B cell (primary cell): ENCODE measurements at regions not wholly inside any gene's neighbourhood (a gene's known extent, or its start where the extent isn't known, plus 50 kb on each side); places are given as distances from the start of the nearest gene placed in this dataset.

Experiments used
- ATAC-seq: fragments of 200-7000 bp; cut with Tn5 transposase; one replicate; pipeline ENCODE4 v1.10.0; 2021; ENCODE audit warnings: low read depth, mild to moderate bottlenecking, moderate number of reproducible peaks, moderate library complexity
- CTCF ChIA-PET: fragments of 350-600 bp; sonication (Branson Sonifier 250); formaldehyde crosslinking; loops from one replicate; lab custom pipeline; 2021; ENCODE audit warnings: antibody characterized with exemption, inconsistent platforms; lab: Charles Lee
- POLR2A ChIA-PET: fragments of 350-600 bp; sonication (Branson Sonifier 250); formaldehyde crosslinking; loops from one replicate; lab custom pipeline; 2021; ENCODE audit warnings: antibody characterized with exemption; lab: Charles Lee
- DNase-seq: peaks from one replicate; pipeline ENCODE4 v3.0.0; 2013
- H2AFZ ChIP-seq: 2 replicates; pipeline ENCODE4 v1.6.1; 2012; ENCODE audit warnings: mild to moderate bottlenecking, low read depth, low read length; ENCODE audit not compliant: insufficient read depth, poor library complexity, severe bottlenecking
- H3K27ac ChIP-seq, 2 donors: 1 replicate in 1 of 2; 2 replicates in 1 of 2; pipeline ENCODE4 v1.5.1; 2012 to 2013; ENCODE audit warnings: low read length in 2 of 2, mild to moderate bottlenecking in 2 of 2, moderate library complexity in 1 of 2
- H3K27me3 ChIP-seq, 4 experiments: fragments of 200-600 bp in 1 of 4; sonication (generic) in 1 of 4; replicated peaks in 1 of 4; 1 replicate in 2 of 4; 2 replicates in 2 of 4; pipeline versions ENCODE4 v1.6.1 to v1.7.0; 2013 to 2016; ENCODE audit warnings: low read length in 3 of 4, mild to moderate bottlenecking in 2 of 4, mixed read lengths in 1 of 4, moderate library complexity in 1 of 4; ENCODE audit not compliant: insufficient read depth in 4 of 4, control insufficient read depth in 3 of 4; ENCODE audit errors: control extremely low read depth in 1 of 4
- H3K36me3 ChIP-seq, 2 experiments: replicated peaks in 1 of 2; 1 replicate in 1 of 2; 2 replicates in 1 of 2; pipeline versions ENCODE4 v1.6.1 to v1.7.1; 2013; ENCODE audit warnings: low read length in 1 of 2; ENCODE audit not compliant: insufficient read depth in 2 of 2, control insufficient read depth in 1 of 2; ENCODE audit errors: control extremely low read depth in 1 of 2, extremely low read depth in 1 of 2
- H3K4me1 ChIP-seq, 2 donors: fragments of 200-600 bp in 1 of 2; sonication (generic) in 1 of 2; 1 replicate in 1 of 2; 2 replicates in 1 of 2; pipeline versions ENCODE4 v1.5.1 to v1.6.1; 2013 to 2017; ENCODE audit warnings: low read length in 2 of 2; ENCODE audit not compliant: control insufficient read depth in 2 of 2, insufficient read depth in 2 of 2
- H3K4me2 ChIP-seq: replicated peaks from 2 replicates; pipeline ENCODE3; 2012; ENCODE audit warnings: mild to moderate bottlenecking, low read depth, low read length; ENCODE audit not compliant: poor library complexity, severe bottlenecking
- H3K4me3 ChIP-seq, 5 experiments: fragments of 200-600 bp in 1 of 5; sonication (generic) in 1 of 5; 1 replicate in 3 of 5; 2 replicates in 2 of 5; pipeline versions ENCODE4 v1.5.1 to v1.7.0; 2011 to 2016; ENCODE audit warnings: low read length in 4 of 5, mild to moderate bottlenecking in 4 of 5, low read depth in 2 of 5, control low read depth in 1 of 5, moderate library complexity in 1 of 5; ENCODE audit not compliant: insufficient read depth in 1 of 5; ENCODE audit errors: control extremely low read depth in 1 of 5, extremely low read depth in 1 of 5
- H3K79me2 ChIP-seq: fragments of 200-600 bp; sonication (generic); one replicate; pipeline ENCODE4 v1.6.0; 2016; ENCODE audit warnings: low read length; ENCODE audit not compliant: control insufficient read depth, insufficient read depth
- H3K9ac ChIP-seq: fragments of 200-600 bp; sonication (generic); 2 replicates; pipeline ENCODE4 v1.6.1; 2017; ENCODE audit warnings: mild to moderate bottlenecking, low read length, moderate library complexity
- H3K9me3 ChIP-seq, 3 donors: one replicate each; pipeline versions ENCODE4 v1.6.1 to v1.7.1; 2013; ENCODE audit warnings: low read length in 2 of 3; ENCODE audit not compliant: control insufficient read depth in 2 of 3, insufficient read depth in 1 of 3; ENCODE audit errors: control extremely low read depth in 1 of 3
- H4K20me1 ChIP-seq: 2 replicates; pipeline ENCODE4 v1.6.0; 2012; ENCODE audit warnings: mild to moderate bottlenecking, low read length; ENCODE audit not compliant: insufficient read depth, control insufficient read depth, poor library complexity, severe bottlenecking
- H3K27ac Mint-ChIP-seq: one replicate; pipeline ENCODE4 v1.8.0; 2021; ENCODE audit warnings: mixed read lengths
- H3K27me3 Mint-ChIP-seq: one replicate; pipeline ENCODE4 v1.8.0; 2021; ENCODE audit warnings: mixed read lengths
- H3K4me1 Mint-ChIP-seq: one replicate; pipeline ENCODE4 v1.8.0; 2021; ENCODE audit warnings: mixed read lengths
- H3K4me3 Mint-ChIP-seq: one replicate; pipeline ENCODE4 v1.8.0; 2021; ENCODE audit warnings: mixed read lengths
- H3K9me3 Mint-ChIP-seq: one replicate; pipeline ENCODE4 v1.8.0; 2022; ENCODE audit warnings: mixed read lengths; ENCODE audit not compliant: insufficient read depth
- EZH2 ChIP-seq: IDR thresholded peaks from 2 replicates; pipeline ENCODE4 v1.6.1; 2012; ENCODE audit warnings: borderline replicate concordance, low read depth, mild to moderate bottlenecking, moderate library complexity, low read length; ENCODE audit not compliant: insufficient read depth, poor library complexity, severe bottlenecking
- WGBS: methylation state at CpG from one replicate; pipeline ENCODE4 v1.1.5; 2013; ENCODE audit warnings: missing lambda C conversion rate; ENCODE audit not compliant: insufficient coverage; 5-methylcytosine and 5-hydroxymethylcytosine counted together
- intact Hi-C: fragments of 100-400 bp; cut with micrococcal nuclease; formaldehyde crosslinking; loops from one replicate; pipeline ENCODE4 v1.10.0; 2022
- TF ChIP-seq, protein P1 (sequence below): fragments of 200-600 bp; IDR thresholded peaks from one replicate; pipeline ENCODE4 v1.8.0; 2022; ENCODE audit warnings: antibody characterized with exemption, mild to moderate bottlenecking

DNA sequence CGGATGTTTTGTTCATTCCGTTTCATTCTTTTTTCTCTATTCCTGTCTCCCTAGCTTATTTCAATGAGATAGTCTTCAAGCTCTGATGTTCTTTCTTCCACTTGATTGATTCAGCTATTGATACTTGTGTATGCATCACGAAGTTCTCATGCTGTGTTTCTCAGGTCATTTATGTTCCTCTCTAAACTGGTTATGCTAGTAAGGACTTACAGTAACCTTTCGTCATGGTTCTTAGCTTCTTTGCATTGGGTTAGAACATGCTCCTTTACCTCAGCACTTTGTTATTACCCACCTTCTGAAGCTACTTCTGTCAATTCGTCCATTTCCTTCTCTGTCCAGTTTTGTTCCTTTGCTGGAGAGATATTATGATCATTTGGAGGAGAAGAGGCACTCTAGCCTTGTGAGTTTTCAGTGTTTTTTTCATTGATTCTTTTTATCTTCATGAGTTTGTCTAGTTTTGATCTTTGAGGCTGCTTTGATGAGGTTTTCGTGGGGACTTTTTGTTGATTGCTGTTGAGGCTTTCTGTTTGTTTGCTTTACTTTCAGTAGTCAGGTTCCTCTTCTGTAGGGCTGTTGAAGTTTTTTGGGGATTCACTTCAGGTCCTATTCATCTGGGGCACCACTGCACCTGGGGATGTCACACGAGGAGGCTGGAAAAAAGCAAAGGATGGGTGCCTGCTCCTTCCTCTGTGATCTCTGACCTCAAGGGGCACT lies 496.9 kb upstream of the LRRC7 start:
- ATAC-seq (no peak), DNase-seq (no peak)
- Histone ChIP-seq H3K4me1 (no peaks in the 10 kb centered on the region), H3K4me3 (no peak overlapping the region), H3K27me3 (no peaks in the 10 kb centered on the region), H3K9me3 (peaks cover 0 to 19% (median 0%) of the 10 kb centered on the region in 3 donors), H4K20me1 (no peaks in the 10 kb centered on the region), H3K4me2 (no peak overlapping the region), H3K36me3 (no peaks in the 10 kb centered on the region), H3K27ac (no peak overlapping the region), H3K79me2 (no peaks in the 10 kb centered on the region), H3K9ac (no peak overlapping the region), H2AFZ (no peak overlapping the region)
- Mint-ChIP-seq H3K9me3 (peaks cover 13% of the 10 kb centered on the region), H3K4me1 (no peaks in the 10 kb centered on the region), H3K27me3 (no peaks in the 10 kb centered on the region), H3K27ac (no peak overlapping the region), H3K4me3 (no peak overlapping the region)
- intact Hi-C loops: no loop called here
- ChIA-PET POLR2A (no interaction called here), CTCF (no interaction called here)
- TF ChIP-seq, protein P1, sequence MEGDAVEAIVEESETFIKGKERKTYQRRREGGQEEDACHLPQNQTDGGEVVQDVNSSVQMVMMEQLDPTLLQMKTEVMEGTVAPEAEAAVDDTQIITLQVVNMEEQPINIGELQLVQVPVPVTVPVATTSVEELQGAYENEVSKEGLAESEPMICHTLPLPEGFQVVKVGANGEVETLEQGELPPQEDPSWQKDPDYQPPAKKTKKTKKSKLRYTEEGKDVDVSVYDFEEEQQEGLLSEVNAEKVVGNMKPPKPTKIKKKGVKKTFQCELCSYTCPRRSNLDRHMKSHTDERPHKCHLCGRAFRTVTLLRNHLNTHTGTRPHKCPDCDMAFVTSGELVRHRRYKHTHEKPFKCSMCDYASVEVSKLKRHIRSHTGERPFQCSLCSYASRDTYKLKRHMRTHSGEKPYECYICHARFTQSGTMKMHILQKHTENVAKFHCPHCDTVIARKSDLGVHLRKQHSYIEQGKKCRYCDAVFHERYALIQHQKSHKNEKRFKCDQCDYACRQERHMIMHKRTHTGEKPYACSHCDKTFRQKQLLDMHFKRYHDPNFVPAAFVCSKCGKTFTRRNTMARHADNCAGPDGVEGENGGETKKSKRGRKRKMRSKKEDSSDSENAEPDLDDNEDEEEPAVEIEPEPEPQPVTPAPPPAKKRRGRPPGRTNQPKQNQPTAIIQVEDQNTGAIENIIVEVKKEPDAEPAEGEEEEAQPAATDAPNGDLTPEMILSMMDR: no peak
- no peak for TF ChIP-seq EZH2
- WGBS: 100% methylated on average over 1 of the region's 7 CpGs

DNA sequence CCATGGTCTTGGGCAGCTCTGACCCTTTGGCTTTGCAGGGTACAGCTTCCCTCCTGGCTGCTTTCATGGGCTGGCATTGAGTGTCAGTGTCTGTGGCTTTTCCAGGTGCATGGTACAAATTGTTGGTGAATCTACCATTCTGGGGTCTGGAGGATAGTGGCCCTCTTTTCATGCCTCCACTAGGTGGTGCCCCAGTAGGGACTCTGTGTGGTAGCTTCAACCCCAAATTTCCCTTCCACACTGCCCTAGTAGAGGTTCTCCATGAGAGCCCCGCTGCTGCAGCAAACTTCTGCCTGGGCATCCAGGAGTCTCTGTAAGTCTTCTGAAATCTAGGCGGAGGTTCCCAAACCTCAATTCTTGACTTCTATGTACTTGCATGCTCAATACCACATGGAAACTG lies 494.5 kb upstream of the LRRC7 start:
- ATAC-seq (no peak), DNase-seq (no peak)
- 93% methylated on average over 2 of the region's 2 CpGs for WGBS

More for the DNA sequence above, 494.5 kb upstream of the LRRC7 start:
- no peaks in the 10 kb centered on the region for H3K36me3 ChIP-seq
- POLR2A ChIA-PET: no interaction called here
- H3K79me2 ChIP-seq: no peaks in the 10 kb centered on the region
- Mint-ChIP-seq H3K4me1 (no peaks in the 10 kb centered on the region), H3K9me3 (peaks cover 4% of the 10 kb centered on the region), H3K4me3 (no peak overlapping the region), H3K27ac (no peak overlapping the region), H3K27me3 (no peaks in the 10 kb centered on the region)
- TF ChIP-seq, protein P1: no peak
- no peak for TF ChIP-seq EZH2
- no peaks in the 10 kb centered on the region for H3K4me1 ChIP-seq
- H4K20me1 ChIP-seq: no peaks in the 10 kb centered on the region
- H3K4me3 ChIP-seq: no peak overlapping the region
- CTCF ChIA-PET: no interaction called here
- H3K9ac ChIP-seq: no peak overlapping the region
- H3K27me3 ChIP-seq: no peaks in the 10 kb centered on the region
- intact Hi-C loops: no loop called here
- no peak overlapping the region for H3K4me2 ChIP-seq
- H3K9me3 ChIP-seq: peaks cover 0 to 19% (median 0%) of the 10 kb centered on the region in 3 donors
- H2AFZ ChIP-seq: no peak overlapping the region
- no peak overlapping the region for H3K27ac ChIP-seq
